GM18867 (cell line): ENCODE measurements at regions not wholly inside any gene's neighbourhood (a gene's known extent, or its start where the extent isn't known, plus 50 kb on each side); places are given as distances from the start of the nearest gene placed in this dataset.
A peak's percentile ranks its signal among the peaks of the same experiment; 100 is the strongest.

ENCODE experiments used
- ATAC-seq: cut with Tn5 transposase; IDR thresholded peaks from one replicate; pipeline ENCODE4 v1.9.1; 2021; ENCODE audit warnings: mild to moderate bottlenecking, moderate library complexity; ENCODE audit not compliant: unreplicated experiment

- no peak for ATAC-seq
These were observed 112.3 kb upstream of the ZNF678 start for GRCh38 chr1:227451057-227451456.

GRCh38 chr1:227450489-227450888, 112.9 kb upstream of the ZNF678 start:
- ATAC-seq: no peak

- ATAC-seq: no peak
These were observed 113.5 kb upstream of the ZNF678 start for GRCh38 chr1:227449741-227450441.

GRCh38 chr1:227449051-227449450, 114.3 kb upstream of the ZNF678 start:
- peak; percentile 76 for ATAC-seq

GRCh38 chr1:227447531-227447990, 115.8 kb upstream of the ZNF678 start:
- ATAC-seq: no peak

DNA sequence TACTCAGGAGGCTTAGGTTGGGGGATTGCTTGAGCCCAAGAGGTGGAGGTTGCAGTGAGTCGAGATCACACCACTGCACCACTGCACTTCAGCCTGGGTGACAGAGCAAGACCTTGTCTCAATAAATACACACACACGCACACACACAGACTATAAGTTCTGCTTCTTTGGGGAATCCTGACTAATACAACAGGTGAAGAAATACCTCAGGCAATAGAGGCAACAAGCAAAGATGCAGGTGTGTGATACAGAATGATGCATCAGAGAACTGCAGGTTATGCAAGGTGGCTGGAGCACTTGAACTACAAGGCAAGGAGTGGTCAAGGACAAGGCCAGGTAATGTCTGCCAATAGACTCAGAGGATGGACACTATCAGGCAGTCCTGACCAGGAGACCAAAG, 117.6 kb upstream of the ZNF678 start:
- ATAC-seq: no peak

DNA sequence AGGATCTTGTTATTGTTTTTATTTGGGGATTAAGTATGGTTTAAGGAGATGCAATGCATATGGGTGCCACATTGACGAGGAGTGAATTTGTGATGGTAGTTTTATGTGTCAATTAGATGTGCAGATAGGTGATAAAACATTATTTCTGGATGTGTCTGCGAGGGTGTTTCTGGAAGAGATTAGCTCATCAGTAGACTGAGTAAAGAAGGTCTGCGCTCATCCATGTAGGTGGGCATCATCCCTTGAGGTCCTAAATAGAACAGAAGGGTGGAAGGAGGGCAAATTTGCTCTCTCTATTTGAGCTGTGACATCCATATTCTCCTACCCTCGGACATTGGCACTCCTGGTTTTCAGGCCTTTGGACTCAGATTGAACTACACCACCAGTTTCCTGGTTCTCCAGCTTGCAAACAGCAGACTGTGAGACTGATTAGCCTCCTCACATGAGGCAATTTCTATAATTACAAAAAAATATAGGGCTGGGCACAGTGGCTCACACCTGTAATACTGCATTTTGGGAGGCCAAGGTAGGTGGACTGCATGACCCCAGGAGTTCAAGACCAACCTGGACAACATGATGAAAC, 118.2 kb upstream of the ZNF678 start:
- ATAC-seq: no peak

DNA sequence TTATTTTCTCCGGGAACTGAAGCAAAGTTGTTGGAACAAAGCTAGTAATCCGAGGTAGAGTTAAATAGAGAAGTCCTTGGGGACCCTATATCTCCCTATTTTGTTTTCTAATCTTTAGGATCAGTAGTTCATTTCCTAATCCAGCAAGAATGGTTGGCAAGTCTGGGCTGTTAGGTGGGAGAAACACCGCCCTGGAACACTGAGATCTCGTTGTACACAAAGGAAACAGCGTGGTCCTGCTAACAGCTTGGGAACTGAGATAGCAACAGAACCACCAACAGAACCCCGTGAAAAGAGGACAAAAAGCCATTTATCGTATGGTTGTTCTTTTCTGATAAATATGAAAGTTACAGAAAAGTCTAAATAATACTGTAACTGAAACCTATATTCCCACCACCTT, 121.9 kb upstream of the CDC42BPA start:
- ATAC-seq: no peak

- no peak for ATAC-seq
These were observed 119.3 kb upstream of the CDC42BPA start for GRCh38 chr1:227437495-227438008.

DNA sequence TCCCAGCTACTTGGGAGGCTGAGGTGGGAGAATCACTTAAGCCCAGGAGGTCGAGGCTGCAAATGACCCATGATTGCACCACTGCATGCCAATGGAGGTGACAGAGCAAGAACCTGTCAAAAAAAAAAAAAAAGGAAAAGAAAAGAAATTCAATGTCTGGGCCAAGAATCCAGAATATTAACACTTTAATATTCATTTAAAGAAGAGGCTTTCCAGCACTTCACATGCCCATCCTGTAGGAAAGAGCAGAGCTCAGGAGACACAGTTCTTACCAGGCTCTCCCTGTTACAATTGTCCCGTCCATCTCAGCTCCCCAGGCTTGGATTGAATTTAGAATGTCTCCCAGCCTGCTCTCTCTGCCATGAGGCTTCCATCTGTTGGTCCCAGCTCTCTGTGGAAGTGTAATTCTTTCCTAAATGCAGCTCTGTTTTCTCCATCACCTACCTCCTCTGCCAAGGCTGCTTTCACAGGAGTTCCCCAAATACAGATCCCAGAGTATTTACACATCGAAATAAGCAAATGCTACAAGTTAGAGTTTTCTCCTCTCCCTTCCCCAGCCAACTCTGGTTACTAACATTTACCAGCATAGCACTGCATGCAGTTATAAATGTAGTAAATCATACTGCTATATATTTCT, 116.6 kb upstream of the CDC42BPA start:
- no peak for ATAC-seq

- ATAC-seq: no peak
These were observed 115.5 kb upstream of the CDC42BPA start for GRCh38 chr1:227433663-227434341.

- no peak for ATAC-seq
These were observed 114.7 kb upstream of the CDC42BPA start for GRCh38 chr1:227432981-227433380.

- no peak for ATAC-seq
These were observed 113.9 kb upstream of the CDC42BPA start for GRCh38 chr1:227432181-227432535.

DNA sequence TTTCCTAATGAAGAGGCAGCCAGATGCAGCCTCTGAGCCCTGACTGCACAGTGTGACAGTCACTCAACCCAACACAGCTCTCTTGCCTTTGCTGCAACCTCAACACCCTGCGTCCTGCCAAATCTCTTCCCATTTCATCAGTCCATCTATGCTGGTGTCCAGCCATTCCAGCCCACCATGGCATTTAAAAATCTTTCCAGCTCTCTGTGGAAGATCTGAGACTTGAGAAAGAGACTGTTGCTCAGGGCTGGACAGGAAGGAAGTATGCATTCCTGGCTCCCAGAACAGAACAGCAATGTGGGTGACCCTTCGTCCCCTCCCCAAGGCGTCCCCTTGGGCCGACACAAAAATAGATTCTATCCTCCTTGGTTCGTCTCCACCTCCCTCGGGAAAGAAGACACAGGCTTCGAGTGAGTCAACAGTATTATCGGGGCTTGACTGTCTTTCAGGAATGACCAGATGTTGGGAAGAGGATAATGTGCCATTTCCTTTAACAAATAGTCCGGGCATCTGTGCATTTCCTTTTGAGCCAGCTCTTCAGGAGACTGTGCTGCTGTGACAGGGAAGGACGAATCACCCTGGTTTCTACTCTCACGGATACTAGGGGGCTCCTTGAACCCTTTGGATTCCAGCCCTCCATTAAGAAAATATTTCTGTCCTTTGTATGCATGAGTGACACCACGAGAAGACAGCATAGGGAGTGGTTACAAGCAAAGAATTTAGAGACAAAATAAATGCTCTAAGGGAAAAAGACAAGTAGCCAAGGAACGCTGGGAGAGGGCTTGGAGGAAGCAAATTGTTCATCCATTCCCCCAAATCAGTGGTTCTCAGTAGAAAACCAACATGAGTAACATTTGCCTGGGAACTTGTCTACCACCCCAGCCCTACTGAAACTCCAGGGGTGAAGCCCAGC, 111.4 kb upstream of the CDC42BPA start:
- no peak for ATAC-seq

DNA sequence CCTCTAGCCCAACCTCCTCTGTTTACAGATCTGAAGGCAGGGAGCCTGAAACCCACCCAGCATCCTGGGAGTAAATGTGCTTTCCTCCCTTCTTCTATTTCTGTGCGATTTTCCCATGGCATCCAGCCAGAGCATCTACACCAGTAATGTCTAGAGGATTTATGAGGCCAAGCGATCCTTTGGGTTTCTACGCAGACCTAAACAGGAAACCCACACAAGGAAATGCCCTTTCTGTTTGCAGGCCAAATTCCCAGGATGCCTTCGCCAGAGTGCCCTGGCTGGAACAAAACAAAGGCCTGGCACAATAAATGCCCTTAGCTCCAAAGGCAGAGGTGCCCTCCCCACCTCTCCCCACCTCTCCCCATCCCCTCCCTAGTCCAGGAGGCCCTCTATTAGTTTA, 110.5 kb upstream of the CDC42BPA start:
- no peak for ATAC-seq

- ATAC-seq: no peak
These were observed 109.1 kb upstream of the CDC42BPA start for GRCh38 chr1:227427411-227427810.

GRCh38 chr1:227424953-227425352, 106.7 kb upstream of the CDC42BPA start:
- ATAC-seq: no peak

DNA sequence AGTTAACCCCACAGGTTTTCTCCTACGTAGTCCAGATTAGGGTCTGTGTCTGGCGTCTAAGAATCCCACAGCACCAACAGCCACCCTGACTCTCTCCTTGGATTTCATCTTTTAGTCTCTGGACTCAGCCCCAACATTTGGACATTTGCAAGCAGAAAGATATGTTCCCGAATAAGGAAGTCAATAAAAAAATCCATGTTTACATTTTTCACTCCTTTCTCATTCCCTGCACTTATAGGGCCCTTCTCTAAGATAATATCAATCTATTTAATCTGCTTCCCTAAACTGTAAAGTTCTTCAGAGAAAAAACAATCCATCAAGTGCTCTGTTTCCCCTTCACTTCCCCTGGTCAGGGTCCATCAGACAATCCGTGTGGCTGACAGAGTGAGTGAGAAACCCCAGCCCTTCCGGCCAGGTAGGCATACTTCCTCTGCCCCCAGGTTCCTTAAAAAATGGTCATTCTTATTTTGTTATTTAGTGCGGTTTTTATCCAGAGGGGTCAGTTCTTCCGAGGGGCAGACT, 105.9 kb upstream of the CDC42BPA start:
- no peak for ATAC-seq

- ATAC-seq: no peak
These were observed 104.3 kb upstream of the CDC42BPA start for GRCh38 chr1:227422581-227422980.

GRCh38 chr1:227420147-227420546, 101.9 kb upstream of the CDC42BPA start:
- ATAC-seq: no peak
